Heart right ventricle (tissue), 16 donors: ENCODE measurements at regions not wholly inside any gene's neighbourhood (a gene's known extent, or its start where the extent isn't known, plus 50 kb on each side); places are given as distances from the start of the nearest gene placed in this dataset.

Source experiments
- ATAC-seq, 8 donors: fragments of 200-7000 bp; cut with Tn5 transposase; one replicate each; pipeline ENCODE4 v1.9.1; 2020; ENCODE audit warnings: mild to moderate bottlenecking in 8 of 8, moderate library complexity in 8 of 8, moderate number of reproducible peaks in 1 of 8
- DNase-seq, 2 donors: peaks; one replicate each; pipeline ENCODE4 v3.0.0-alpha.2; 2020
- H3K27ac ChIP-seq, 10 donors: fragments of 200-600 bp; sonication (generic) in 2 of 10; one replicate each; pipeline versions ENCODE4 v1.5.0 to v1.8.0; 2020 to 2022; ENCODE audit warnings: mild to moderate bottlenecking in 3 of 10
- H3K27me3 ChIP-seq, 7 donors: fragments of 200-600 bp; one replicate each; pipeline ENCODE4 v1.8.0; 2021 to 2022; ENCODE audit warnings: mild to moderate bottlenecking in 2 of 7
- H3K36me3 ChIP-seq, 9 donors: fragments of 200-600 bp; sonication (generic) in 1 of 9; one replicate each; pipeline versions ENCODE4 v1.5.0 to v1.8.0; 2020 to 2022; ENCODE audit warnings: mild to moderate bottlenecking in 2 of 9
- H3K4me1 ChIP-seq, 9 donors: fragments of 200-600 bp; sonication (generic) in 1 of 9; one replicate each; pipeline versions ENCODE4 v1.5.0 to v1.8.0; 2020 to 2022; ENCODE audit warnings: mild to moderate bottlenecking in 4 of 9
- H3K4me3 ChIP-seq, 10 donors: fragments of 200-600 bp; sonication (generic) in 2 of 10; one replicate each; pipeline versions ENCODE4 v1.5.0 to v1.8.0; 2020 to 2022; ENCODE audit warnings: mild to moderate bottlenecking in 7 of 10, moderate library complexity in 2 of 10
- H3K9me3 ChIP-seq, 11 donors: fragments of 200-600 bp in 10 of 11; sonication (generic) in 2 of 11; one replicate each; pipeline versions ENCODE4 v1.5.0 to v1.8.0; 2013 to 2022; ENCODE audit warnings: mild to moderate bottlenecking in 2 of 11, control low read depth in 1 of 11, moderate library complexity in 1 of 11
- CTCF ChIP-seq, 9 donors: fragments of 200-600 bp; sonication (generic) in 2 of 9; IDR thresholded peaks; one replicate each; pipeline versions ENCODE4 v1.5.0 to v1.8.0; 2021 to 2022; ENCODE audit warnings: antibody characterized with exemption in 9 of 9, mild to moderate bottlenecking in 5 of 9, moderate library complexity in 1 of 9
- WGBS, 2 donors: extraction: QIAGEN DNeasy Blood & Tissue Kit; methylation state at CpG; one replicate each; pipeline ENCODE4 v1.1.7; 2013; ENCODE audit warnings: inconsistent platforms in 1 of 2; 5-methylcytosine and 5-hydroxymethylcytosine counted together
- intact Hi-C, 10 donors: fragments of 100-400 bp; cut with DNase I; formaldehyde crosslinking; loops; one replicate each; pipeline versions ENCODE4 v1.11.1 to v1.14.2; 2022
- donor health status: Arrhythmogenic right ventricular cardiomyopathy.
- donor health status: ischemic (EF 13 %, LVEDD 7.1; RV severe dilation, severe dysfunction).
- donor health status: healthy with polysubstance abuse.
- donor health status: DM: no; HTN: yes; CAD: no.
- donor health status: DM: no; HTN: no; CAD: no.
- donor health status: ischemic (EF 25% LVEDD 6.9; RV normal size, moderate dysfunction).
- donor health status: ischemic (EF 25% LVEDD 5.7; RV mildly dilated, moderate dysfunction).
- donor health status: healthy.
- donor health status: DM: yes; HTN: yes; CAD: no.
- donor health status: Ischemic cardiomyopathy.
- donor health status: ischemic (EF 35%, LVEDD 5.7; RV mildly dilated, moderate dysfunction).
- donor health status: nonischemic (EF 11% LVEDD 7.7; RV severe dilation, severe dysfunction).
- donor health status: DM: yes; HTN: yes; CAD: no.
- donor health status: PGD.
- donor health status: ischemic (EF 29% LVEDD 5.4; RV normal size, mild dysfunction).
- donor health status: nonischemic (EF 23%, LVEDD 6.1; RV moderate dilation, normal function).

- Histone ChIP-seq H3K27ac (peak overlapping the region in 8 of 10 donors; percentile 63 to 83 (median 70)), H3K36me3 (no peaks in the 10 kb centered on the region), H3K4me1 (peaks cover 19 to 70% (median 46%) of the 10 kb centered on the region in 9 donors), H3K9me3 (no peaks in the 10 kb centered on the region), H3K4me3 (no peak overlapping the region), H3K27me3 (no peaks in the 10 kb centered on the region)
- no peak for TF ChIP-seq CTCF (IDR thresholded peaks at IDR 0.05)
- ATAC-seq (peak in 2 of 8 donors; percentile 12 to 13), DNase-seq (no peak)
- intact Hi-C loops = loop anchor here in 5 of 10 donors (5.0 to 10.0 kb wide), 4 partner anchors 34 to 152 kb away; partner anchors contain the start of gene TLN2 (in 3 of the 5)
- 57 to 66% methylated on average over 4 of the region's 4 CpGs for WGBS, 2 donors
These were observed 381.5 kb upstream of the C2CD4B start for GRCh38 chr15:62546628-62547027.

GRCh38 chr15:62547584-62547983, 382.5 kb upstream of the C2CD4B start:
- Histone ChIP-seq H3K9me3 (peaks cover 0 to 3% (median 0%) of the 10 kb centered on the region in 11 donors), H3K27me3 (no peaks in the 10 kb centered on the region), H3K27ac (no peak overlapping the region), H3K4me1 (peaks cover 19 to 66% (median 46%) of the 10 kb centered on the region in 9 donors), H3K4me3 (no peak overlapping the region), H3K36me3 (no peaks in the 10 kb centered on the region)
- no peak for DNase-seq
- WGBS, 2 donors = 74 to 78% methylated on average over 3 of the region's 3 CpGs
- no peak for TF ChIP-seq CTCF (IDR thresholded peaks at IDR 0.05)
- peak in 1 of 8 donors; percentile 49 for ATAC-seq
- intact Hi-C loops = loop anchor here in 5 of 10 donors (5.0 to 10.0 kb wide), 4 partner anchors 35 to 153 kb away; partner anchors contain the start of gene TLN2 (in 3 of the 5)

GRCh38 chr15:62549345-62549970, 384.4 kb upstream of the C2CD4B start:
- intact Hi-C loops = loop anchor here in 5 of 10 donors (5.0 to 10.0 kb wide), 4 partner anchors 37 to 155 kb away; partner anchors contain the start of gene TLN2 (in 3 of the 5)
- Histone ChIP-seq H3K4me1 (peaks cover 19 to 54% (median 45%) of the 10 kb centered on the region in 9 donors), H3K27ac (no peak overlapping the region), H3K9me3 (peaks cover 0 to 4% (median 0%) of the 10 kb centered on the region in 11 donors), H3K4me3 (no peak overlapping the region), H3K27me3 (no peaks in the 10 kb centered on the region), H3K36me3 (no peaks in the 10 kb centered on the region)
- DNase-seq (no peak), ATAC-seq (no peak)
- peak; percentile 7 to 55 (median 41) for TF ChIP-seq CTCF (IDR thresholded peaks at IDR 0.05)
- WGBS, 2 donors = 78 to 85% methylated on average over 5 of the region's 5 CpGs

- DNase-seq (no peak), ATAC-seq (no peak)
- WGBS, 2 donors = 51 to 61% methylated on average over 3 of the region's 3 CpGs
- H3K4me3 ChIP-seq = no peak overlapping the region
- peaks cover 0 to 4% (median 0%) of the 10 kb centered on the region in 11 donors for H3K9me3 ChIP-seq
- TF ChIP-seq CTCF (IDR thresholded peaks at IDR 0.05) = no peak
- no peaks in the 10 kb centered on the region for H3K36me3 ChIP-seq
- intact Hi-C loops = no loop called here
- no peak overlapping the region for H3K27ac ChIP-seq
- H3K4me1 ChIP-seq = peaks cover 17 to 47% (median 38%) of the 10 kb centered on the region in 9 donors
- H3K27me3 ChIP-seq = no peaks in the 10 kb centered on the region
These were observed 385.0 kb upstream of the C2CD4B start for GRCh38 chr15:62550106-62550505.
